ENCODE measurements at regions not wholly inside any gene's neighbourhood (a gene's known extent, or its start where the extent isn't known, plus 50 kb on each side); places are given as distances from the start of the nearest gene placed in this dataset.
A peak's percentile ranks its signal among the peaks of the same experiment; 100 is the strongest.
"Not testable (repeated sequence)": the region's sequence is repeated elsewhere in the genome, so short reads cannot be mapped to it uniquely, and the experiment has no call there.

- no peak for DNase-seq
Measured at GRCh38 chr5:24264547-24264946, 380.2 kb downstream of the CDH10 start.

- no peak for DNase-seq
Measured at GRCh38 chr5:24265306-24265705, 379.5 kb downstream of the CDH10 start.

GRCh38 chr5:24268482-24269056, 376.2 kb downstream of the CDH10 start:
- no peak for DNase-seq

- not testable (repeated sequence) for DNase-seq
Measured at GRCh38 chr5:24271702-24272118, 373.1 kb downstream of the CDH10 start.

GRCh38 chr5:24272741-24273140, 372.0 kb downstream of the CDH10 start:
- DNase-seq, result no peak

GRCh38 chr5:24280215-24280614, 364.6 kb downstream of the CDH10 start:
- no peak for DNase-seq

GRCh38 chr5:24281818-24282217, 363.0 kb downstream of the CDH10 start:
- DNase-seq, result no peak

GRCh38 chr5:24289582-24290335, 355.0 kb downstream of the CDH10 start:
- no peak for DNase-seq

- DNase-seq, result no peak
Measured at GRCh38 chr5:24290536-24290935, 354.2 kb downstream of the CDH10 start.

GRCh38 chr5:24291916-24292315, 352.9 kb downstream of the CDH10 start:
- no peak for DNase-seq

- DNase-seq, result no peak
Measured at GRCh38 chr5:24294333-24294732, 350.4 kb downstream of the CDH10 start.

- no peak for DNase-seq
Measured at GRCh38 chr5:24314106-24314505, 330.7 kb downstream of the CDH10 start.

GRCh38 chr5:24320643-24321042, 324.1 kb downstream of the CDH10 start:
- DNase-seq, result no peak

GRCh38 chr5:24325306-24325832, 319.4 kb downstream of the CDH10 start:
- DNase-seq, result no peak

GRCh38 chr5:24331531-24331930, 313.2 kb downstream of the CDH10 start:
- no peak for DNase-seq

- no peak for DNase-seq
Measured at GRCh38 chr5:24347158-24347557, 297.6 kb downstream of the CDH10 start.

GRCh38 chr5:24351285-24351684, 293.5 kb downstream of the CDH10 start:
- no peak for DNase-seq

GRCh38 chr5:24353016-24353415, 291.8 kb downstream of the CDH10 start:
- DNase-seq, result no peak

GRCh38 chr5:24353611-24354010, 291.2 kb downstream of the CDH10 start:
- DNase-seq, result no peak

GRCh38 chr5:24363789-24364481, 280.8 kb downstream of the CDH10 start:
- DNase-seq, result no peak

GRCh38 chr5:24364711-24365110, 280.1 kb downstream of the CDH10 start:
- DNase-seq, result peak in 4 of 51 donors; percentile 1 to 10 (median 4)

GRCh38 chr5:24365406-24365805, 279.4 kb downstream of the CDH10 start:
- no peak for DNase-seq

GRCh38 chr5:24367216-24367615, 277.6 kb downstream of the CDH10 start:
- no peak for DNase-seq
